ENCODE measurements at regions not wholly inside any gene's neighbourhood (a gene's known extent, or its start where the extent isn't known, plus 50 kb on each side); places are given as distances from the start of the nearest gene placed in this dataset.
"Not testable (repeated sequence)": the region's sequence is repeated elsewhere in the genome, so short reads cannot be mapped to it uniquely, and the experiment has no call there.

- no peak for ATAC-seq
Measured at GRCh38 chr20:1840817-1841553, 54.2 kb upstream of the SIRPA start.

GRCh38 chr20:1839376-1840317, 55.6 kb upstream of the SIRPA start:
- H3K4me1 ChIP-seq; H3K4me3 ChIP-seq; H3K9me3 ChIP-seq; H3K27me3 ChIP-seq; intact Hi-C loops (cut with DNase I); DNase-seq; FAIRE-seq; ATAC-seq; H3K36me3 ChIP-seq: not testable (repeated sequence)
- 66 to 73% methylated on average over 17 to 18 of the region's 23 CpGs for WGBS, 2 donors
- H3K27ac ChIP-seq, result peak overlapping the region in 2 of 4 donors; percentile 41

More at GRCh38 chr20:1840817-1841553, 54.2 kb upstream of the SIRPA start:
- TF ChIP-seq, protein P1, sequence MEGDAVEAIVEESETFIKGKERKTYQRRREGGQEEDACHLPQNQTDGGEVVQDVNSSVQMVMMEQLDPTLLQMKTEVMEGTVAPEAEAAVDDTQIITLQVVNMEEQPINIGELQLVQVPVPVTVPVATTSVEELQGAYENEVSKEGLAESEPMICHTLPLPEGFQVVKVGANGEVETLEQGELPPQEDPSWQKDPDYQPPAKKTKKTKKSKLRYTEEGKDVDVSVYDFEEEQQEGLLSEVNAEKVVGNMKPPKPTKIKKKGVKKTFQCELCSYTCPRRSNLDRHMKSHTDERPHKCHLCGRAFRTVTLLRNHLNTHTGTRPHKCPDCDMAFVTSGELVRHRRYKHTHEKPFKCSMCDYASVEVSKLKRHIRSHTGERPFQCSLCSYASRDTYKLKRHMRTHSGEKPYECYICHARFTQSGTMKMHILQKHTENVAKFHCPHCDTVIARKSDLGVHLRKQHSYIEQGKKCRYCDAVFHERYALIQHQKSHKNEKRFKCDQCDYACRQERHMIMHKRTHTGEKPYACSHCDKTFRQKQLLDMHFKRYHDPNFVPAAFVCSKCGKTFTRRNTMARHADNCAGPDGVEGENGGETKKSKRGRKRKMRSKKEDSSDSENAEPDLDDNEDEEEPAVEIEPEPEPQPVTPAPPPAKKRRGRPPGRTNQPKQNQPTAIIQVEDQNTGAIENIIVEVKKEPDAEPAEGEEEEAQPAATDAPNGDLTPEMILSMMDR (IDR thresholded peaks at IDR 0.05), result no peak
- no peaks in the 10 kb centered on the region for H3K36me3 ChIP-seq
- H3K27me3 ChIP-seq, result no peaks in the 10 kb centered on the region
- DNase-seq (no peak), FAIRE-seq (no peak)
- no peak overlapping the region for H3K4me3 ChIP-seq
- intact Hi-C loops (cut with DNase I), result no loop called here
- H3K27ac ChIP-seq, result no peak overlapping the region
- no peaks in the 10 kb centered on the region for H3K4me1 ChIP-seq
- WGBS, 2 donors, result 63 to 64% methylated on average over 7 of the region's 7 CpGs
- no peaks in the 10 kb centered on the region for H3K9me3 ChIP-seq

DNA sequence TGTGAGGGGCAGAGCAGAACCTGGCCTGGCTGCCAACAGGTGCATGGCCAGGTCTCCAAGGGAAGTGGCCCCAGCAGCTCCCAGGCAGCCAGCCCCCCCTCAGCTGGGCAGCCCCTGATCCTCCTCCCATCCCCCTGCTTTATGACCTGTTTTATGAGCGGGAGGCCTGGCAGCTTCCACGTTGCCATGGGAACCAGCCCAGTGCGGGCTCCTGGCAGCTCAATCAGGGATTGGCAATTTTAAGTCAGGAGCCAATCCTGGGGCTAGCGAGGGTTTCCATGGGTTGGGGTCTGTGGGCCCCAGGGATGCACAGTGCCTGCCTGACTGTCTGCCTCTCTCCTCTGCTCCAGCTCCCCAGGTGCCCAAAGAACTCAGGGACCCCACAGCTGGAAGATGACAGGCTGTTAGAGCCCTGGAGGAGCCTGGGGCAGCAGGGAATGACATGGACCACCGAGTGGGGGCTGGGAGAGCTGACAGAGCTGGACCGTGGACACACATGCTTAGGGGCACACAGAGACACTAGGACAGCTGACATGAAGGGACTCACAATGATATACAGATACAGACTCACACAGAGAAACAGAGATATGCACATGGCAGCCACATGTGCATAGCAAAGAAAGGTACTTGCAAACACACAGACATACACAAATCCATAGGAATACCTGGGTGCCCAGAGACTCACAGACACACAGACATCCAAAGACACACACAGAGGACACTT, 56.5 kb upstream of the SIRPA start:
- WGBS, 2 donors, result 14 to 23% methylated on average over 6 of the region's 6 CpGs
- no peaks in the 10 kb centered on the region for H3K9me3 ChIP-seq
- intact Hi-C loops (cut with DNase I), result no loop called here
- DNase-seq, result no peak
- H3K36me3 ChIP-seq, result no peaks in the 10 kb centered on the region
- ATAC-seq, result no peak
- H3K4me1 ChIP-seq, result no peaks in the 10 kb centered on the region
- FAIRE-seq, result no peak
- H3K27me3 ChIP-seq, result no peaks in the 10 kb centered on the region
- no peak overlapping the region for H3K4me3 ChIP-seq
- TF ChIP-seq, protein P1 (IDR thresholded peaks at IDR 0.05), result no peak
- peak overlapping the region in 1 of 4 donors; percentile 39 for H3K27ac ChIP-seq

GRCh38 chr20:1835186-1836035, 59.8 kb upstream of the SIRPA start:
- DNase-seq, result no peak
- no peak for ATAC-seq
- H3K36me3 ChIP-seq, result no peaks in the 10 kb centered on the region
- H3K4me3 ChIP-seq, result no peak overlapping the region
- no peaks in the 10 kb centered on the region for H3K4me1 ChIP-seq
- intact Hi-C loops (cut with DNase I), result no loop called here
- H3K27me3 ChIP-seq, result no peaks in the 10 kb centered on the region
- TF ChIP-seq, protein P1 (IDR thresholded peaks at IDR 0.05), result no peak
- no peak for FAIRE-seq
- H3K27ac ChIP-seq, result no peak overlapping the region
- H3K9me3 ChIP-seq, result no peaks in the 10 kb centered on the region
- 49 to 58% methylated on average over 16 of the region's 16 CpGs for WGBS, 2 donors

Measured in pancreas (tissue), 10 donors.